ENCODE measurements at regions not wholly inside any gene's neighbourhood (a gene's known extent, or its start where the extent isn't known, plus 50 kb on each side); places are given as distances from the start of the nearest gene placed in this dataset.

- no peak for ATAC-seq
- FAIRE-seq: no peak
- no peak overlapping the region for H3K9ac ChIP-seq (ENCODE audit: insufficient read depth in 1 of 2, low read depth in 2 of 2, low read length in 2 of 2)
- ChIA-PET CTCF (ENCODE audit: low intra/inter-chr PET ratio) (no interaction called here), POLR2A (no interaction called here)
- no peaks in the 10 kb centered on the region for H3K9me1 ChIP-seq (ENCODE audit: control insufficient read depth, insufficient read depth, low read length)
- in situ Hi-C loops (cut with MboI) (no loop called here), intact Hi-C loops (cut with micrococcal nuclease) (no loop called here)
- no TSS peak for BruUV-seq (replicated peaks)
- TF ChIP-seq COPS2 (conservative IDR thresholded peaks at IDR 0.05) (no peak), RFX1 (IDR thresholded peaks at IDR 0.05) (no peak), FOXM1 (IDR thresholded peaks at IDR 0.05; ENCODE audit: low read depth) (no peak), FOXM1 (CRISPR knock-in tag; IDR thresholded peaks at IDR 0.05; ENCODE audit: low read depth) (no peak), MBD2 (IDR thresholded peaks at IDR 0.05; ENCODE audit: borderline replicate concordance, low read depth) (no peak), EZH2 (IDR thresholded peaks at IDR 0.05; ENCODE audit: borderline replicate concordance, low read depth, low read length) (no peak), RAD21 (CRISPR knock-in tag; conservative IDR thresholded peaks at IDR 0.05 in 1 of 2, IDR thresholded peaks at IDR 0.05 in 1 of 2) (no peak), NR2C1 (IDR thresholded peaks at IDR 0.05) (no peak), NR2C1 (tag; IDR thresholded peaks at IDR 0.05) (no peak), TAF9B (IDR thresholded peaks at IDR 0.05; ENCODE audit: partially characterized antibody) (no peak), ZHX1 (conservative IDR thresholded peaks at IDR 0.05; ENCODE audit: low read length) (no peak)
- H4K20me1 ChIP-seq (replicated peaks; ENCODE audit: control insufficient read depth, insufficient read depth, low read length): no peaks in the 10 kb centered on the region
- H3K4me3 ChIP-seq: no peak overlapping the region
- H3K4me2 ChIP-seq (ENCODE audit: insufficient read depth, low read length): no peak overlapping the region
- WGBS (ENCODE audit: insufficient coverage, low coverage, missing lambda C conversion rate): 12% methylated on average over 5 of the region's 5 CpGs
- no peaks in the 10 kb centered on the region for H3K9me3 ChIP-seq (replicated peaks; ENCODE audit: control insufficient read depth, insufficient read depth, low read depth, low read length)
- H3K79me2 ChIP-seq (ENCODE audit: control insufficient read depth, insufficient read depth, low read length): no peaks in the 10 kb centered on the region
- H3K27me3 ChIP-seq (ENCODE audit: control insufficient read depth in 2 of 2, insufficient read depth in 2 of 2, low read length in 2 of 2): no peaks in the 10 kb centered on the region
- no peak overlapping the region for H3K27ac ChIP-seq (ENCODE audit: extremely low read depth, low read depth, low read length)
- no peak overlapping the region for H2AFZ ChIP-seq (ENCODE audit: low read depth, low read length)
- no peaks in the 10 kb centered on the region for H3K4me1 ChIP-seq (replicated peaks in 1 of 2; ENCODE audit: control insufficient read depth in 2 of 2, insufficient read depth in 2 of 2, low read length in 2 of 2)
- H3K36me3 ChIP-seq (ENCODE audit: control insufficient read depth, insufficient read depth, low read length): no peaks in the 10 kb centered on the region
- no peak for DNase-seq (ENCODE audit: extremely low read depth in 1 of 4, low spot score in 3 of 4)
These were observed 1431.7 kb downstream of the LRRC4C start for GRCh38 chr11:40027720-40028119.
